Dermis blood vessel endothelial cell (primary cell): ENCODE measurements at regions not wholly inside any gene's neighbourhood (a gene's known extent, or its start where the extent isn't known, plus 50 kb on each side); places are given as distances from the start of the nearest gene placed in this dataset.
"Not testable (repeated sequence)": the region's sequence is repeated elsewhere in the genome, so short reads cannot be mapped to it uniquely, and the experiment has no call there.

ENCODE experiments used
- DNase-seq: peaks from one replicate; pipeline ENCODE4 v3.0.0; 2010

DNA sequence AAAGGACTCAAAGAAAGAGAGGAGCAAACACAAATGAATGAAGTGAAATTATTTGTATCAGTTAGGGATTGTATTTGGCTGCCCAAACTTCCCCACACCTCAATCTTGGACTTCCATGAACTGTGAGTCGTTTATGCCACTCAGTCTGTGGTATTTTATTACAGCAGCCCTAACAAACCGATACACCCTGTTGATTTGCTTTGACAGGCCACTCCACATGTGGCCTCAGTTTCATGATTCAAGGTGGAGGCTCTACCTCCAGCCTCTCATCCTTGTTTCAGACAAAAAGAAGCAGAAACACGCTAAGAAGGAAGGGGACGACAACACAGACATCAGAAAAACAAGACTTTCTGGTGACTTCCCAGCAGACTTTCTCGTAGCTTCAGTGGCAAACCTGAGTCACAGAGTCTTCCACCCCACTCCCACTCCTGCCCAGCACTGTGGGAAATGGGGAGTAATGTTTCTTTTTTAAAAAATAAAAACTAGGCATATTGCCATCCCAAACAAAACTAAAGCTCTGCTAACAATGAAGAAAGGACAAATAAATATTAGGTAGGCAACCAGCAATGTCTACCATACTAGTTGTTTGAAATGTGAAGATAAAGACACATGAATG is 52.2 kb upstream of the ABCA1 start:
- DNase-seq = no peak

DNA sequence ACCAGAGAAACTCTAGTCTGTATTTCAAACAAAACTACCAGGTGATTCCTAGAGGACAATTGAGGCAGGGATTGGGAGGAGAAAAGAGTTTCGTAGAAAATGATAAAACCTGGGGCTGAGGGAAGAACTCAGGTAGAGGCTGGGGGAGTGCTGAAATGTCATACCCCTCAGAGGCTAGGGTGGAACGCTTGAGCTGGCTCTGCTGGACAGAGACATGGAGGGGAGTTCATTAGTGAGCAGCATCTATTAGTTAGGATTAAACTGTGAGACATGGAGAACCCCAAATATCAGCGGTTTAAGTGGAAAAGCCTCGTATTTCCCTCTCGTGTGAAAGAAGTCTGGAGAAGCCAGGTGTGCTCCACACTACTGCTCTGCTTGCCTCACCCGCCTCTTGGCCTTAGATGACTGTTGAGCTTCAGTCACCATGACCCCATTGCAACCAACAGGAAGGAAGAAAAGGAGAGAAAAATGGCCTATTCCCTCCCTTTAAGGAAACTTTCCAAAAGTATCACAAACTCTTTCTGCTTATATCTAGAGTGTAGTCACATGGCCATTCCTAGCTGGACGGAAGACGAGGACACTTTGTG is 53.7 kb upstream of the ABCA1 start:
- DNase-seq = no peak

DNA sequence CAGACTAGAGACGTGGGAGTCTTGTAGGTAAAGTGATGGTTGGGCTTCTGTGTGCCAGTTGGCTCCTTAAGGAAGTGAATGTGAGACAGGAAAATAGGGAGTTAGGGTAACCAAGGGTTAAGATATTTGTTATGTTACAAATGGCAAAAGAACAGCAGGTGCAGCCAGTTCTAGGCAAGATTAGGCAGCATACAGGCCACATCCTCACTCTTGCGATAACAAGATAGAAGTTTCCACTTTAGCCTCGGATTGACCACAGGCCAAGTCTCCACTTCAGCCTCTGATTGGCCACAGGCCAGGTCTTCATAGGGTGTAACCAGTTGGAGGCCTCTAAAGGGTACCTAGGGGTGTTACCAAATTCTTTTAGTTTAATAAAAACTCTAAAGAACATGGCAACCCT is 54.6 kb upstream of the ABCA1 start:
- no peak for DNase-seq

DNA sequence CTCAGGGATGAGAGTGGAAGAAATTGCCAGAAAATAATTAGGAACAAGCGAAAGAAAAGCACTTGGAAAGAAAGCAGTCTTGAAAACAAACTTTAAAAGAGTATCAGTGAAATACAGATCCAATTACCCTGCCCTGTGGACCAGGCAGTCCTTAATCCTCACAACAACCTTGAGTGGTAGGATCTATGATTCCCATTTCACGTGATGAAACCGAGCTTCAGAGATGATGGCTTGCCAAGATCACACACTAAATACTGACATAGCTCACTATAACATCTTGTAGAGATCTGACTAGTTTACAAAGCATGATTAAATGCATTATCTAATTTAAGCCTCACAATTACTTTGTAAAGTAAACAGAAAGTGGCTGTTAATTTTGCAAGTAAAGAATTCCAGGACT is 55.5 kb upstream of the ABCA1 start:
- DNase-seq = no peak

DNA sequence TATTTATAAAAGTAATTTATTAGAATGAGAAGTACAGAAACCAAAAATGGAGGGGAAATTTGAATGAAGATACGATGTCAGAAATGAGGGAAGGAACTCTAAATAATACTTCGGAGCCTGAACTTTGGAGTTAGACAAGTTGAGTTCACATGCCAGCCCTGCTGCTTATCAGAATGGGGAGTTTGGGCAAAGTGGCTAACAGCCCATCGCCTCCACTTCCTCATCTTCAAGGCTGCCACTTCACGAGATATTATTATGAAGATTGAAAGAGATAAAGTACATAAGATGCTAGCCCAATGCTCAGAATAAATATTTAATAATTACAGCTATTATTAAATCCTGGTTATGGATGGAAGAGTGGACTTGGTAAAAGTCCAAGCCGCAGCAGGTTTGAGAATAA is 56.2 kb upstream of the ABCA1 start:
- no peak for DNase-seq

DNA sequence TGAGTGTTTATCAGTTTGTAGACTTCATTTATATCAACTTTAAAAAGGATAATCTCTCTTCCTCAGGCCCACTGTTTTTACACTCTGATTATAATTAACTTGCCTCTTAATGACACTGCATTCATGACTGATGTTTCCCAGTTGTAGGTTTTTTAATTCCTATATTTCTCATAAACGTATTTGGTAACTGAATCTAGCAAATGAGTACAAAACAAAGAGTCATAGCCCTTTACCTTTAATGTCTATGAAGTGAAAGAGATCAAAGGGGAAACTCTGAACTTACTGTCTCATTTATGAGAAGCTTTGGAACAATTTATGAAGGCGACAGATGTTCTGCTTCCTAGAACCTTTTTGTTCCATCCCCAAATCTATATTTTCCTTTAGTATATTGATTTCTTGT is 56.6 kb upstream of the ABCA1 start:
- no peak for DNase-seq

DNA sequence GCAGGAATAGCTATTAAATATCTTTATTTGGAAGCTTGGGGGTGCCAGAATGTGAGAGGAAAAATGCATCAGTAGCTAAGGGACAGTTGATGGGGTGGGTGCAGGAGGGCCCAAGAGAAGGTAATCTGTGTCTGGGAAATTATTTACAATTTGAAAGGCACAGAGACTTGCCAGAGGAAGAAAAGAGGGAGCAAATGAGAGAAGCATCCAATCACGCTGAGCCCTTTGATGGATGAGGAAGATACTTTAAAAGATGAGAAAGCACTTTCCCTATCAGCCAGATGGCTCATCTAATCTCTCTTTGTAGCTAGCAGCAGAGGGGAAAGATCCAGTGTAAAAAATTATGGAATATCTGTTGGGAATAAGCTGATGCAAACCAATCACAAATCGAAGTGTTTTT is 57.0 kb upstream of the ABCA1 start:
- DNase-seq = no peak

DNA sequence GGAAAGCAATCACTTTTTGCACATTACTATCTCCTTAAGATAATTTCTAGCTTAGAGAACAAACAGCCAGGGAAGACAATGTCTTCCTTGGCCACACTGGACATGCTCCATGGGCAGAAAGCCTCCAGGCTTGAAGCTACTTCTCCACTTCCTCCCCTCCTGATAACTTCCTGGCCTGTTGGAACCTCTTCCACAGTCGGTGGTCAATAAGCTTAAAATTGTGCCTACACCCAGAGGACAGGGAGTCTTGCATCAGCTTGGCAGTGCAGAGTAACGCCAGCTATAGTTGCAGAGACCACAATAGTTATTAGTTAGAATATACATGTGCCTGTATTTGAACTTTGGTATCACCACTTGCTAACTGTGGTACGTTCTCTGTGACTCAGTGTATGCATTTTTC is 58.1 kb upstream of the ABCA1 start:
- no peak for DNase-seq

DNA sequence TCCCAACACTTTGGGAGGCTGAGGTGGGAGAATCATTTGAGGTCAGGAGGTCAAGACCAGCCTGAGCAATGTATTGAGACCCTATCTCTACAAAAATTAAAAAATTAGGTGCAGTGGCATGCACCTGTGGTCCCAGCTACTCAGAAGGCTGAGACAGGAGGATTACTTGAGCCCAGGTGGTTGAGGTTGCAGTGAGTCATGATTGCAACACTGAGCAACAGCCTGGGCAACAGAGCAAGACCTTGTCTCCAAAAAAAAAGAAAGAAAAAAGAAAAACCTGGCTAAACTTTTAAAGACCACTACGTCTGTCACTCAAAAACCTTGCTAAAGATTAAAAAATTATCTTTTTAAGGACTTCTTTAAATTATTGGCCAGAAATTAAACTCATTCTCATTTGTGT is 59.8 kb upstream of the ABCA1 start:
- no peak for DNase-seq

DNA sequence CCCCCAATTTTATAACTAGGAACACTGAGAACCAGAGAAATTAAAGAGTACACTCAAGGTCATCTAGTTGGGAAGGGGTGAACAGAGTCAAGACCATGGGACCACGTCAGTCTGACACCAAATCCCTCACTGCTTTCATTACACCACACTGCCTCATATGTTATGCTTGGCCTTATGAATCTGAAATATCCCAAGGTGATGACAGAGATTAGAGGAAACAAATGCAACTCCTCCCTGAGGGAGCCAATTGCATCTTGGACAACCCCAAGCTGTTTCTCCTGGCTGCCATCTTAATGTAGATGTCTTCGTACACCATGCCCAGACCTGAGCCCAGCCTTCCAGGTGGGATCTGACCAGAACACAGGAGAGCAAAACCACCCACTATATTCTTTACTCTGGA is 60.6 kb upstream of the ABCA1 start:
- DNase-seq = no peak

DNA sequence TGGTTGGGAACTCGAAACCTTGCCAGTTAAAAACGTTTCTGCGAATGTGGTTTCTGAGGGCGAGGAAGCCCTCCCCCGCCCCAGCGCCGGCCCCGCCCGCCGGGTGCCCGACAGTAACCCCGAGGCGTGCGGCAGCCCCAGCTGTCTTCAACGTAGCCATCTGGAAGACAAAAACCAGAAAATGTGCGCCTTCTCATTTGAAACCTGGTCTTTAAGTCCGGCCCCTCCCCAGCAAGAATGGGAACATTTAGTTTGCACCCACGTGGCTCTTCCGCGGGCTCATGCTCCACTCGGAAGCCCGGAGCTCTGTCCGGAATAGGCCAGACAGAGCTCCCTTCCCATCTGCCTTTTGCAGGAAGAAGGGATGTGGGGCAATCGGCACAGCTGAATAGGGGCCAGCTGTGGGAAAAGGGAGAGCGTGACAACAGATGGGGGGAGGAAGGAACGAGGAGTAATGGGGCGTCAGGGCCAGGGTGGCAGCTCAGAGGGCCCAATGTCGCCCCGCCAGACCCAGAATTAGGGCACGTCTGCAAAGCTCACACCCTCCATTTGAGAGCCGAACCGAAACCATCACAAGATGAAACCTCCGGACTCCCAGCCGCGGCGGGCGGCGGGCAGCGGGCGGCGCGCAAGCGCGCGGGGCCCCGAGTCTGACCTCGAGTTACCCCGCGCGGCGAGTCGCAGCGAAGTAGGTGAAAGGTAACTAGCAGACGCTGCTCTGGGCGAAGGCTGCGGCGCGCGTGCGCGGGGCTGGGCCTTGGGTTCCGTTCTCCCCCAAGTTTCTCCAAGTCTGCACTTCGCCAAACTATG is 63.4 kb upstream of the ABCA1 start:
- DNase-seq = peak; percentile 79

DNA sequence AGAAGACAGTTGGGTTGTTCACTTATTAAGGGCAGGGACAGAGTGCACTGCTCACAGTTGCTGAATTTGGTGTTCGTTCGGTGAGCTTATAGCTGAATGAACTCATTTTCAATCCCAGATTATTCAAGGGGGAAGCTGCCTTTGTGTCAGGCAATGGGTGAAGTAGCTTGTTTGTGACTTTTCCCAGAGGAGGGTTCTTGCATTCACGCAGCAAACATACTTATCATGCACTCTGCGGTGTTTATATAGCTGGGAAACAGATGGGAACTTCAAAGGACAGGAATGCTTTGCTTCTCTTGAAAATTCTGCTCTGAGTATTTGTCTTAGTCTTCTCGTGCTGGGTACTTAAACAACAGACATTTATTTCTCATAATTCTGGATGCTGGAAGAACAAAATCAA is 64.7 kb upstream of the ABCA1 start:
- DNase-seq = no peak

DNA sequence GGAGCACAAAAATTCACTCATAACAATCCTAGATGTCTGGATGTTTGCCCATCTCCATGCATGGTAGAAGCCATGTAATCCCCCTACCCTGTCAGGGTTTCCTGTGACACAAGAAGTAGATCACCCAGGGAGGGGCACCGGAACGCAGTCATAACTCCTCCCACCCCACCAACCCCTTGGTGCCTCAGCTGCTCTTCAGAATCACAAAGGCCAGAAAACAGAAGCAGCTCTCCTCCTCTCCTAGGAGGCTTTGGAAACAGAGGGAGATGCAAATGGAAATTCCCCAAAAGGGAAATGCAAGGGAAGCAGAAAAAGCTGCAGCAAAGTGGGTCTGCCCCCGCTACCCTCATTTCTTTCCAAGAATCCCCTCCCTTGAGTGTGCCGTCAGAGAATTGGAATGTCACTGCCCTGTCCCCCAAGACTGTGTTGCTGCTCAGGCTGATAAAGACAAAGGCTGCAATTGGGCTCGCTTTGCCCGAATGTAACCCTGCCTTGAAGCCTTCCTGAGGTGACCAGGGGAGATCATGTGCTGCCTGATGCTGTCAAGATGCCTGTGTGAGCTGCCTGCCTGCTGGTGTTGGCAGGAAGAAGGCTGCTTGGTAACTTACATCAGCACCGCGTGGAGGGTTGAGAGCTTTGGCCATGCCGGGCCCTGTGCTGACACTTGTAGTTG is 65.5 kb upstream of the ABCA1 start:
- DNase-seq = peak; percentile 45

DNA sequence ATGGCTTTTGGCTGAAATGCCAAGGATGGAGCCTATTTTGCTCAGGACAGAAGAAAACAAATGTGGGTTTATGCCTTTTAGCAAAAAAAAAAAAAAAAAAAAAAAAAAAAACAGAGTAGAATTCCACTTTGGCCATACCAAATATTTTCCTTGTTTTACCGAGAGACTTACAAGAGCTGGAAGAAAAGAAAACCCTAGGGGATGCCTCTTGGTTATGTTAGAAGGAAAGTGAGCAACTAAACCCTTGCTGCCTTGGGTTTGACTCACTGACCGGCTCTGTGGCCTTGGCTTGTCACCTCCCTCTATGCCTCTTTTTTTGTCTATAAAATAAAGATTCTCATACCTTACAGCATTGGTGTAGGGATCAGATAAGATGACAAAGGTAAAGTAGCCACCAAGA is 69.6 kb upstream of the ABCA1 start:
- no peak for DNase-seq

DNA sequence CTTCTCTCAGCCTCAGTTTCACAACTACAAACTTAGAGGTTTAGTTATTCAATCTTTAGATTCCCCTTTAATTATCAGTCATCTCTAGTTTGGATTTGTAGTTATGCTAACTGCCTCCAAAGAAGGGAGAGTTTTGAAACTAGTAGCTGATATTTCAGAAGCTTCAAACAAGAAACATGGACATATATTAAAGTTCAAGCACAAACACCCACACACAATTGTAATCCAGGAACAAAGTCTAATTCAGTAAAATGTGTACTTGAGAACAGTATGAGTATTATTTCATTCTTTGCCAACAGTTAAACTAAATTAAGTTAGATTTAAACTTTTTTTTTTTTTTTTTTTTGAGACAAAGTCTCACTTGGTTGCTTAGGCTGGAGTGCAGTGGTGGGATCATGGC is 71.2 kb upstream of the ABCA1 start:
- DNase-seq = no peak

DNA sequence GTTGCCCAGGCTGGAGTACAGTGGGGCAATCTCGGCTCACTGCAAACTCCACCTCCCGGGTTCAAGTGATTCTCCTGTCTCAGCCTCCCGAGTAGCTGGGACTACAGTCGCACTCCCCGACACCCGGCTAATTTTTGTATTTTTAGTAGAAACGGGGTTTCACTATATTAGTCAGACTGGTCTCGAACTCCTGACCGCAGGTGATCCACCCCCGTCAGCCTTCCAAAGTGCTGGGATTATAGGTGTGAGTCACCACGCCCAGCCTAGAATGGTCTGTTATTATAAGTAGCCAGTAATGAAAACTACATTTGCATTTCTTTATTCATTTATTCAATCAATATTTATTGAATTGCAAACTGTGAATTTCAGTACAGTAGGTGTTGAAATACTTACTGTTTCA is 72.6 kb upstream of the ABCA1 start:
- DNase-seq = not testable (repeated sequence)

DNA sequence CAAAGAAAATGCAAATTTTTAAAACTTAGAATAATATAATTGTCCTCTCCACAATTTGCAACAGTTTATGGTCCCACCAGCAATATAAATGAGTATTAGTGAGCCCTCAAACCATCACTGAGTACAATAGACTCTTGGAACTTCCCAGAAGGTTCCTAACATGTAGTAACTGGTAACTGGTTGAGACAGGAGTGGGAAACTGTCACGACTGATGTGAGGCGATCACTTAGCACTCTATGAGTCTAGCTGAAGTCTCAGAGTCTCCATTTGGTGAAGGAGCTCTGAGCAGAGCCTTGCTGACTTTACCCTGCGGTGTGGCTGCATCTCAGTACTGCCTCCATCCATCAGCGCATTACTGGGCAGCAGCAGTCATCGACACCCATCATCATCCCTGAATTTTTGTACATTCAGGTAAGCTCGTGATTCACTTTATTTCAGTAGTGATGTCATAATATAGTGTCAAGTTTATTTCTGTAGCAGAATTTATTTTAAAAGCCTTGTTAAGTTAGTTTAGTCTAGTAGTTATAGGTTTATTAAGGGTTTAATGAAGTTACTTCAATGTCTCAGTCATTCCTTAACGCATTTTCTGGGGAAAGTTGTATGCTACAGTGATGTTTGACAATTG is 76.6 kb upstream of the ABCA1 start:
- no peak for DNase-seq

DNA sequence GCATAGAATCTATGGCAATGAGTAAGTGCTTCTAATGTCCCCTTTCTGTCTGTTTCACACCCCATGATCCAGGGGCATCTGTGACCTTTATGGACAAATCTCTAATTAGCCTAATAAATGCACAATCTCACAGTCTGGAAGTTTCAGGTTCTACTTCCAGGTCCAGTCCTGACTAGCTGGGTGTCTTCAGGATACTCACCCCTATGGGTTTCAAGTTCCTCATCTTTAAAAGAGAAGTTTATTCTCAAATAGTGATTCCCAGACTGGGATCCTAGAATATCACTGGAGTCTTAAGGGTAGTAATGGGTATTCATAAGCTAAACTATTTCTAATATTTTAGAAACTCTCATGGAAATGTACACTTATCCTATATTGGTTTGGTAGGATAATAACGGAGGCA is 77.2 kb upstream of the ABCA1 start:
- no peak for DNase-seq

DNA sequence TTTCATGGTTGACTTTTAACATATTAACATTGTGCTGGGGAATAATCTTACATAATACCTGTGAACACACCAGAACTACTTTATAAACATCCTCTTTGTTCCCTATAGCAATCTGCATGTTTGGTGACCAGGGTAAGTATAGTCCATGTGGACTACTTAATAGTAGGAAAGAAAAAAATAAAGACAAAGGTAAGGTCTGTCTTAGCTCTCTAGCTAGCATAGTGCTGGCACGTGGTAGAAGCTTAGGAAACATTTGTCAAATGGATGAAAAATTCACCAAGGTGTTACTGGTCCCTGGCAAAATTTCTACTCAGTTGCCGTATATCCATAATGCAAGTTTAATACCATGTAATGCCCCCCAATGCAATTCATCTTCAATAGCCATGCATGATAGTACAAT is 78.6 kb upstream of the ABCA1 start:
- no peak for DNase-seq

DNA sequence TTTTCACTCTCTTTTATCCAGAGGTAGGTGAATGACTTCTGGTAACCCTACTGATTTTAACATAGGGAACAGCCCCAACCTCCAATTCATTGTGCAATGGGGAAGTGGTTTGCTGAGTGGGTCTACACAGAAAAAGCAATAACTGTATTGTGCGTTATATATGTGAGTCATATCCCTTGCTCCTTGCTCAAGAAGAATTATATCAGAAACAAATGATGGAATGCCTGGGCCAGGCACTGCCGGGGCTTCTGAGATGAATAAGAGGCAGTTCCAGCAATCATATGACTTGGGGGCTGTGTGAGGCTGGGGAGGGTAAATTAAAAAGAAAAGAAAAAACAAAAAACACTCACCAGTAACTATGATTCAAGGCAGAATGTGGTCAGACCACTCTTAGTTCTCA is 79.2 kb upstream of the ABCA1 start:
- DNase-seq = peak; percentile 54

DNA sequence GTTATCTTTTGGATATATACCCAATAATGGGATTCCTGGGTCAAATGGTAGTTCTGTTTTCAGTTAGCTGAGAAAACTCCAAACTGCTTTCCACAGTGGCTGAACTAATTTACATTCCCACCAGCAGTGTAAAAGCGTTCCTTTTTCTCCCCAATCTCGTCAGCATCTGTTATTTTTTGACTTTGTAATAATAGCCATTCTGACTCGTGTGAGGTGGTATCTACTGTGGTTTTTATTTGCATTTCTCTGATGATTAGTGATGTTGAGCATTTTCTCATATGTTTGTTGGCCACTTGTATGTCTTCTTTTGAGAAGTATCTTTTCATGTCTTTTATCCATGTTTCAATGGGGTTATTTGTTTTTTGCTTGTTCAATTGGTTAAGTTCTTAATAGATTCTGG is 82.1 kb upstream of the ABCA1 start:
- not testable (repeated sequence) for DNase-seq

DNA sequence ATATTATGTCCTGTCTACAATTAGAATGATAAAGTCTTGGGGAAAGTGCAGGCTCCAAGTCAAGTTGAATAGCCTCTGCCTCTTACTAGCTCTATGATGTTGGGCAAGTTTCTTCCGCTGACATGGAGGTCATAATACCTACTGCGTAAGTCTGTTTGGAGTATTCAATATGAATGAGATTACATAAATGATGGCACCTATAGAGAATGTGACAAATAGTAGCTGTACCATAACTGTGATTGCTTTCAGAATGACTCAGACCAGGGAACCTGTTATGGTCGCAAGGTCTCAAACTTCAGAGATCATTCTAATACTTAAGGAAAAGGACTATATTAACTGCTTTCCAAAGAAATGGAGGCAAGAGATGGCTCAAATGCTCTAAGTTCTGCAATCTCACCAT is 94.0 kb upstream of the ABCA1 start:
- no peak for DNase-seq

DNA sequence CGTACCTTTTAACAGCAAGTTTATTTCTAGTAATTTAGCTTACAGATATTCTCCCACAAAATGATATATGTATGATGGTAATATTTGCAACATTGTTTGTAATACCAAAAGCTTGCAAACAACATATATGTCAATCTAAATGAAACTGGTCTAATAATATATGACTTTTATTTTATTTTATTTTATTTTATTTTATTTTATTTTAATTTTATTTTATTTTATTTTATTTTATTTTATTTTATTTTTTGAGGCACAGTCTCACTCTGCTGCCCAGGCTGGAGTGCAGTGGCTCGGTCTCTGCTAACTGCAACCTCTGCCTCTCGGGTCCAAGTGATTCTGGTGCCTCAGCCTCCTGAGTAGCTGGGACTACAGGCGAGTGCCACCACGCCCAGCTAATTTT is 94.6 kb upstream of the ABCA1 start:
- DNase-seq = not testable (repeated sequence)
